ENCODE measurements at regions not wholly inside any gene's neighbourhood (a gene's known extent, or its start where the extent isn't known, plus 50 kb on each side); places are given as distances from the start of the nearest gene placed in this dataset.

- ChIA-PET POLR2A (no interaction called here), CTCF (no interaction called here)
- no peak for TF ChIP-seq ZNF449 (tag by site-specific recombination; IDR thresholded peaks at IDR 0.05)
- TF ChIP-seq TCF7L2 (IDR thresholded peaks at IDR 0.05; ENCODE audit: borderline replicate concordance, low read depth, low read length): peak; percentile 14; the same call in 1 of the 2 replicates
- no peak for TF ChIP-seq ZNF174 (tag by site-specific recombination; IDR thresholded peaks at IDR 0.05)
Observed at GRCh38 chr11:30729187-30729713, 143.1 kb upstream of the MPPED2 start.

GRCh38 chr11:30725645-30726195, 139.6 kb upstream of the MPPED2 start:
- ChIA-PET POLR2A (interaction anchor here (0.6 kb wide), 1 partner anchor 402 kb away, joined by 3 read pairs; no protein-coding TSS in a partner anchor), CTCF (no interaction called here)
- no peak overlapping the region for H3K4me3 ChIP-seq (ENCODE audit: low read depth, low read length)
- H3K36me3 ChIP-seq (ENCODE audit: control insufficient read depth in 2 of 2, insufficient read depth in 1 of 2, low read length in 2 of 2): no peaks in the 10 kb centered on the region
- H3K4me1 ChIP-seq (ENCODE audit: control insufficient read depth, insufficient read depth, low read length): no peaks in the 10 kb centered on the region
- no peak overlapping the region for H3K27ac ChIP-seq (ENCODE audit: extremely low read depth, low read depth, low read length)
- TF ChIP-seq EGR2 (tag by site-specific recombination; IDR thresholded peaks at IDR 0.05; ENCODE audit: low read depth) (no peak), ZNF670 (tag by site-specific recombination; IDR thresholded peaks at IDR 0.05; ENCODE audit: low read depth) (no peak), MYNN (tag by site-specific recombination; IDR thresholded peaks at IDR 0.05; ENCODE audit: borderline replicate concordance) (no peak), ZSCAN4 (tag by site-specific recombination; IDR thresholded peaks at IDR 0.05) (no peak), ZNF146 (tag by site-specific recombination; IDR thresholded peaks at IDR 0.05) (no peak), GLI2 (tag by site-specific recombination; IDR thresholded peaks at IDR 0.05; ENCODE audit: borderline replicate concordance, low read depth) (no peak), ZNF174 (tag by site-specific recombination; IDR thresholded peaks at IDR 0.05) (no peak), ZNF169 (tag by site-specific recombination; IDR thresholded peaks at IDR 0.05) (no peak), SP3 (tag by site-specific recombination; IDR thresholded peaks at IDR 0.05) (no peak), PRDM6 (tag by site-specific recombination; IDR thresholded peaks at IDR 0.05) (no peak), ZNF645 (tag by site-specific recombination; IDR thresholded peaks at IDR 0.05) (no peak), TRIM28 (IDR thresholded peaks at IDR 0.05; ENCODE audit: borderline replicate concordance, low read length) (no peak)
- no peaks in the 10 kb centered on the region for H3K9me3 ChIP-seq (ENCODE audit: control insufficient read depth, insufficient read depth, low read depth, low read length)

More at GRCh38 chr11:30729187-30729713, 143.1 kb upstream of the MPPED2 start:
- Histone ChIP-seq H3K4me3 (ENCODE audit: low read depth, low read length) (no peak overlapping the region), H3K27ac (ENCODE audit: extremely low read depth, low read depth, low read length) (no peak overlapping the region), H3K36me3 (ENCODE audit: control insufficient read depth in 2 of 2, insufficient read depth in 1 of 2, low read length in 2 of 2) (no peaks in the 10 kb centered on the region), H3K9me3 (ENCODE audit: control insufficient read depth, insufficient read depth, low read depth, low read length) (no peaks in the 10 kb centered on the region), H3K4me1 (ENCODE audit: control insufficient read depth, insufficient read depth, low read length) (no peaks in the 10 kb centered on the region)

GRCh38 chr11:30724274-30724673, 138.1 kb upstream of the MPPED2 start:
- no peak overlapping the region for H3K27ac ChIP-seq (ENCODE audit: extremely low read depth, low read depth, low read length)
- CTCF ChIA-PET: no interaction called here

More at GRCh38 chr11:30724274-30724673, 138.1 kb upstream of the MPPED2 start:
- Histone ChIP-seq H3K4me3 (ENCODE audit: low read depth, low read length) (no peak overlapping the region), H3K36me3 (ENCODE audit: control insufficient read depth in 2 of 2, insufficient read depth in 1 of 2, low read length in 2 of 2) (no peaks in the 10 kb centered on the region), H3K4me1 (ENCODE audit: control insufficient read depth, insufficient read depth, low read length) (no peaks in the 10 kb centered on the region), H3K9me3 (ENCODE audit: control insufficient read depth, insufficient read depth, low read depth, low read length) (no peaks in the 10 kb centered on the region)
- POLR2A ChIA-PET: no interaction called here
- TF ChIP-seq ZNF791 (tag by site-specific recombination; IDR thresholded peaks at IDR 0.05) (no peak), ZFHX2 (tag by site-specific recombination; conservative IDR thresholded peaks at IDR 0.05) (no peak), ZNF121 (tag by site-specific recombination; IDR thresholded peaks at IDR 0.05) (no peak), ZNF302 (tag by site-specific recombination; IDR thresholded peaks at IDR 0.05; ENCODE audit: low read depth) (no peak), ZNF514 (tag by site-specific recombination; IDR thresholded peaks at IDR 0.05) (no peak), ZNF221 (tag by site-specific recombination; IDR thresholded peaks at IDR 0.05; ENCODE audit: borderline replicate concordance) (no peak)

All from HEK293 (cell line).